ENCODE measurements at regions not wholly inside any gene's neighbourhood (a gene's known extent, or its start where the extent isn't known, plus 50 kb on each side); places are given as distances from the start of the nearest gene placed in this dataset.
"Not testable (repeated sequence)": the region's sequence is repeated elsewhere in the genome, so short reads cannot be mapped to it uniquely, and the experiment has no call there.

DNA sequence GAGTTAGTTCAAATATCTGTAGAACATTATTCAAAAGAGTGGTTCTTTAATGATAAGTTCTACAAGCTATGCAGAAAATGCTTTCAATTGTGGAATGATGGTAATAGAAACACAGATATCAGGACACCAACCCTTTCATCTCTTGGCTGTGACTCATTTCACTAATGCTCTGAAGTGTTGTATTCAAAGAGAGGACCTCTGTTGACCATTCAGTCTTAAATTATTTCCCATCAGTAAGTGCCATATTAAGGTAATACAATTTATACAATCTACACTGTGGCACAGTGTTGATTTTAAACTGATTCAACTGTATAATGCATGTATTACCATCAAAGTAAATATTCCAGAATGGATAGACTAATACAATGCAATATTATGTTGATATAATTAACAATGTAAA is 289.0 kb upstream of the ADGRL3 start:
- intact Hi-C loops (cut with micrococcal nuclease) = no loop called here
- no peaks in the 10 kb centered on the region for H3K36me3 ChIP-seq
- H3K4me3 ChIP-seq = no peak overlapping the region
- TF ChIP-seq, protein P1, sequence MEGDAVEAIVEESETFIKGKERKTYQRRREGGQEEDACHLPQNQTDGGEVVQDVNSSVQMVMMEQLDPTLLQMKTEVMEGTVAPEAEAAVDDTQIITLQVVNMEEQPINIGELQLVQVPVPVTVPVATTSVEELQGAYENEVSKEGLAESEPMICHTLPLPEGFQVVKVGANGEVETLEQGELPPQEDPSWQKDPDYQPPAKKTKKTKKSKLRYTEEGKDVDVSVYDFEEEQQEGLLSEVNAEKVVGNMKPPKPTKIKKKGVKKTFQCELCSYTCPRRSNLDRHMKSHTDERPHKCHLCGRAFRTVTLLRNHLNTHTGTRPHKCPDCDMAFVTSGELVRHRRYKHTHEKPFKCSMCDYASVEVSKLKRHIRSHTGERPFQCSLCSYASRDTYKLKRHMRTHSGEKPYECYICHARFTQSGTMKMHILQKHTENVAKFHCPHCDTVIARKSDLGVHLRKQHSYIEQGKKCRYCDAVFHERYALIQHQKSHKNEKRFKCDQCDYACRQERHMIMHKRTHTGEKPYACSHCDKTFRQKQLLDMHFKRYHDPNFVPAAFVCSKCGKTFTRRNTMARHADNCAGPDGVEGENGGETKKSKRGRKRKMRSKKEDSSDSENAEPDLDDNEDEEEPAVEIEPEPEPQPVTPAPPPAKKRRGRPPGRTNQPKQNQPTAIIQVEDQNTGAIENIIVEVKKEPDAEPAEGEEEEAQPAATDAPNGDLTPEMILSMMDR (IDR thresholded peaks at IDR 0.05; ENCODE audit: borderline replicate concordance) = no peak
- H3K4me1 ChIP-seq = no peaks in the 10 kb centered on the region
- no peak overlapping the region for H3K27ac ChIP-seq (replicated peaks)
- no peaks in the 10 kb centered on the region for H3K9me3 ChIP-seq (replicated peaks)
- DNase-seq = no peak
- H3K27me3 ChIP-seq (ENCODE audit: low read depth) = no peaks in the 10 kb centered on the region

DNA sequence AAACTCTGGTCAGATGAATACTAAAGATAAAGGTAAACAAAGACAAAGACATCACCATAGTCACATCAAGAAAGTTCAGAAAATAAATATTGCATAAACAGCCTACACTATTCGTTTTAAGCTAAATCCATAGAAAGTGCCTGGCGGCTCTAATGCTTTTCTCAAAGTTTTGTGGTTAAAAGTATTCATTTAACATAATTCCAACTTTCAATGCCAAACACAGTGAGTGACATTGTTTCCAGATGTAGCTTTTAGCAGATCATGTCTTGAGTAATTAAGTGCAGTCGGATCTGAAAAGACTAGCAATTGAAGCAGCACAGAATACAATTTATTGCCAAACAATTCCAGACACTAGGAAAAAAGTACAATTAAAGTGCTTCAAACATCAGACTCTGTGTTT is 287.1 kb upstream of the ADGRL3 start:
- intact Hi-C loops (cut with micrococcal nuclease) = no loop called here
- no peak overlapping the region for H3K27ac ChIP-seq (replicated peaks)
- TF ChIP-seq, protein P1 (IDR thresholded peaks at IDR 0.05; ENCODE audit: borderline replicate concordance) = no peak
- H3K36me3 ChIP-seq = no peaks in the 10 kb centered on the region
- no peak for DNase-seq
- H3K27me3 ChIP-seq (ENCODE audit: low read depth) = no peaks in the 10 kb centered on the region
- no peaks in the 10 kb centered on the region for H3K4me1 ChIP-seq
- no peak overlapping the region for H3K4me3 ChIP-seq
- peaks cover 7% of the 10 kb centered on the region for H3K9me3 ChIP-seq (replicated peaks)

DNA sequence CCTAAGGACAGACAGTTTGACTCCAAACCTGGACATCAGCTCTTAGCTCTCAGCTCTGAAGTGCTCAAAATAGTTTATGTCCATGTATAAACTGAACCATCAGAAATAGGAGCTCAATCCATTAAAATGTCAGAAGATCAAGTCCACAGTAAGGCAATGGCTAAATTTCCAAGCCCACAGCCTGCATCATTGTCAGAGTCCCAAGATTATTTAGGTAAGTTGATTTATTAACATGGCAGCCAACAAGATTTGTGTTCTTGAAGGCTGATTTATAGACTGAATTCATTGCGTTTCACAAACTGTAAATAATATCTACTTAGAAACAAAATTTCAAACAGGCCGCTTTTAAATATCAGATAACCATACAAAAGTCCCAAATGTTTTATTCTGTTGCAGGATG is 286.5 kb upstream of the ADGRL3 start:
- intact Hi-C loops (cut with micrococcal nuclease) = no loop called here
- no peak for DNase-seq
- TF ChIP-seq, protein P1 (IDR thresholded peaks at IDR 0.05; ENCODE audit: borderline replicate concordance) = no peak

DNA sequence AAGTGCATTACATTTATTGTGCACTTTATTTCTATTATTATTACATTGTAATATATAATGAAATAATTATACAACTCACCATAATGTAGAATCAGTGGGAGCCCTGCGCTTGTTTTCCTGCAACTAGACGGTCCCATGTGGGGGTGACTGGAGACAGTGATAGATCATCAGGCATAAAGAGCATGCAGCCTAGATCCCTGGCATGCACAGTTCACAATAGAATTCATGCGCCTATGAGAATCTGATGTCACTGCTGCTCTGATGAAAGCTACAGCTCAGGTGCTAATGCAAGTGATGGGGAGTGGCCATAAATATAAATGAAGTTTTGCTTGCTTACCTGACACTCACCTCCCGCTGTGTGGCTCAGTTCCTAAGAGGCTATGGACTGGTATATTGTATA is 278.4 kb upstream of the ADGRL3 start:
- intact Hi-C loops (cut with micrococcal nuclease); H3K4me3 ChIP-seq; H3K9me3 ChIP-seq (replicated peaks); H3K27me3 ChIP-seq (ENCODE audit: low read depth); H3K27ac ChIP-seq (replicated peaks); H3K36me3 ChIP-seq; H3K4me1 ChIP-seq; DNase-seq: not testable (repeated sequence)

More for the DNA sequence above, 286.5 kb upstream of the ADGRL3 start:
- Histone ChIP-seq H3K27ac (replicated peaks) (no peak overlapping the region), H3K4me3 (no peak overlapping the region), H3K27me3 (ENCODE audit: low read depth) (no peaks in the 10 kb centered on the region), H3K9me3 (replicated peaks) (peaks cover 7% of the 10 kb centered on the region), H3K36me3 (no peaks in the 10 kb centered on the region), H3K4me1 (no peaks in the 10 kb centered on the region)

DNA sequence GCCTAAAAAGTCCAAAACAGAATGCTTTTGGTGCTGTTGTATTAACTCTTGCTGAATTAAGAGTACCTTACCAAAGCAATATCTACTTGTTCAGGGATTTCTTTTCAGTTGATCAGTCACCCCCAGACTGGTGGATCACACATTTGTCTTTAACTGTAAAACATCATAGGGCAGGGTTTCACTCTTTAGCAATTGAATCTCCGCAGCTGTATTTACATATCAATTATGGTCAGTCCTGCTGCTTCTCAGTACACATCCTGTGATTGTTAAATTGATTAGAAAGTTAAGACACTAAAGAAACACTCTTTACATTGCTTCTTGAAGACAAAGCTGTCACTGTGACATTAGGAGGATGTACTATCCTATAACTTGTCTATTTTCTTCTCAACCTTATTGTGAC is 277.1 kb upstream of the ADGRL3 start:
- Histone ChIP-seq H3K27ac (replicated peaks) (no peak overlapping the region), H3K4me1 (no peaks in the 10 kb centered on the region), H3K9me3 (replicated peaks) (no peaks in the 10 kb centered on the region), H3K27me3 (ENCODE audit: low read depth) (no peaks in the 10 kb centered on the region), H3K36me3 (no peaks in the 10 kb centered on the region), H3K4me3 (no peak overlapping the region)
- intact Hi-C loops (cut with micrococcal nuclease) = no loop called here
- TF ChIP-seq, protein P1 (IDR thresholded peaks at IDR 0.05; ENCODE audit: borderline replicate concordance) = no peak
- no peak for DNase-seq

DNA sequence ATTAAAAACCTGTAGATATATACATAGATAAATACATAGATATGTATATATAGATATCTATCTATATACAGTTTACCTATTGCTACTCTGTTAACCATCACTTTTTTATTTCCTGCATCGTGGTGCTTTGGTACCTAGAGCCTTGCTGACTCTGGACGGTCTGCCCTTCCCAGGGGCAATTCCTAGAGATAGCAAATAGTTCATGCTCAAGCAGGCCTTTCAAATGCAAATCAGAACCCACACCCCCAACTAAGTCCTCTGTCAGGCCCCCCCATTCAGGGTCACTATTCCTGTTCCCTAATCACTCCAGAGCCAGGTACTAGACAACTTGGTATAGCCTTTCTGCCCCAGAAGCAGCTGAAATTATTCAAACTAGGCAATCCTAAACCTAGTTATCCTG is 273.5 kb upstream of the ADGRL3 start:
- Histone ChIP-seq H3K27ac (replicated peaks) (no peak overlapping the region), H3K4me1 (no peaks in the 10 kb centered on the region), H3K9me3 (replicated peaks) (peaks cover 5% of the 10 kb centered on the region), H3K4me3 (no peak overlapping the region), H3K36me3 (no peaks in the 10 kb centered on the region), H3K27me3 (ENCODE audit: low read depth) (no peaks in the 10 kb centered on the region)
- no peak for DNase-seq
- intact Hi-C loops (cut with micrococcal nuclease) = no loop called here
- TF ChIP-seq, protein P1 (IDR thresholded peaks at IDR 0.05; ENCODE audit: borderline replicate concordance) = no peak

Measured in left ventricle myocardium inferior (tissue), 1 donor.